GM10266 (cell line): ENCODE measurements at regions not wholly inside any gene's neighbourhood (a gene's known extent, or its start where the extent isn't known, plus 50 kb on each side); places are given as distances from the start of the nearest gene placed in this dataset.

Experiments
- DNase-seq: peaks from one replicate; pipeline ENCODE4 v3.0.0; 2012; ENCODE audit errors: extremely low spot score
- TF ChIP-seq, protein P1 (sequence below): IDR thresholded peaks from 2 replicates; pipeline ENCODE4 v1.5.1; 2012; ENCODE audit warnings: mild to moderate bottlenecking, low read depth; ENCODE audit not compliant: control insufficient read depth, insufficient read depth; ENCODE audit errors: missing control alignments

GRCh38 chr17:51516924-51517323 is 256.6 kb downstream of the UTP18 start:
- DNase-seq, result no peak
- TF ChIP-seq, protein P1, sequence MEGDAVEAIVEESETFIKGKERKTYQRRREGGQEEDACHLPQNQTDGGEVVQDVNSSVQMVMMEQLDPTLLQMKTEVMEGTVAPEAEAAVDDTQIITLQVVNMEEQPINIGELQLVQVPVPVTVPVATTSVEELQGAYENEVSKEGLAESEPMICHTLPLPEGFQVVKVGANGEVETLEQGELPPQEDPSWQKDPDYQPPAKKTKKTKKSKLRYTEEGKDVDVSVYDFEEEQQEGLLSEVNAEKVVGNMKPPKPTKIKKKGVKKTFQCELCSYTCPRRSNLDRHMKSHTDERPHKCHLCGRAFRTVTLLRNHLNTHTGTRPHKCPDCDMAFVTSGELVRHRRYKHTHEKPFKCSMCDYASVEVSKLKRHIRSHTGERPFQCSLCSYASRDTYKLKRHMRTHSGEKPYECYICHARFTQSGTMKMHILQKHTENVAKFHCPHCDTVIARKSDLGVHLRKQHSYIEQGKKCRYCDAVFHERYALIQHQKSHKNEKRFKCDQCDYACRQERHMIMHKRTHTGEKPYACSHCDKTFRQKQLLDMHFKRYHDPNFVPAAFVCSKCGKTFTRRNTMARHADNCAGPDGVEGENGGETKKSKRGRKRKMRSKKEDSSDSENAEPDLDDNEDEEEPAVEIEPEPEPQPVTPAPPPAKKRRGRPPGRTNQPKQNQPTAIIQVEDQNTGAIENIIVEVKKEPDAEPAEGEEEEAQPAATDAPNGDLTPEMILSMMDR, result no peak

DNA sequence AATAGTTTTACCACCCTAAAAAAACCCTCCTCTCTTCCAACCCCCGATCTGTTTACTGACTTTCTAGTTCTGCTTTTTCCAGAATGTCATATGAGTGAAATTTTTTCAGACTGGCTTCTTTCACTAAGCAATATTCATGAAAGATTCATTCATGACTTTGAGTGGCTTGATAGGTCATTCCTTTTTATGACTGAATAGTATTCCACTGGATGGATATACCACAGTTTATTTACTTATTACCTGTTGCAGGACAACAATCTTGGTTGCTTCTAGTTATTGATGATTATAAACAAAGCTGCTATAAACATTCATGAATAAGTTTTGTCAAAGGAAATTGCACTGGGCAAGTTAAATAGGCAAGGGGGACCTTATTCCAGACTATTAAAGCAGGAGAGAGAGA is 264.2 kb downstream of the UTP18 start:
- DNase-seq, result no peak
- TF ChIP-seq, protein P1, result no peak

DNA sequence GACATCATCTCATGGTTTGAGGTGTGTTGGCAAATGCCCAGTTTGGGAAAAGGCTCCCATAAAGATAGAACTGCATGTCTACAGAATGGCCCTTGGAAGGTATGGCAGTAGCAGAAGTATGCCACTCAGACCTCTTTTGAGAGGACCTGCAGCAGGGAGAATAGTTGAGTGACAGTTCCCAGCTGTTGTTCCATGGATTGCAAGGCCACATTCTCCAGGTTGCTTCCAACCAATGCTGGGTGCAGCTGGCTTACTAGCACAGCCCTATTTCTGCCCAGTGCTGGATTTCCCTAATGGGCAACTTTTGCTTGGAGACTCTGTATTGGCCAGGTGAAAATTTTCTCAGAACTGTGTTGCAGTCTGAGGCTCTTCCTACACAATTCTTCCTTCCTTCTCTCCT is 266.2 kb downstream of the UTP18 start:
- no peak for DNase-seq
- TF ChIP-seq, protein P1, result no peak

GRCh38 chr17:51527225-51527982 is 267.1 kb downstream of the UTP18 start:
- TF ChIP-seq, protein P1, result no peak
- no peak for DNase-seq

DNA sequence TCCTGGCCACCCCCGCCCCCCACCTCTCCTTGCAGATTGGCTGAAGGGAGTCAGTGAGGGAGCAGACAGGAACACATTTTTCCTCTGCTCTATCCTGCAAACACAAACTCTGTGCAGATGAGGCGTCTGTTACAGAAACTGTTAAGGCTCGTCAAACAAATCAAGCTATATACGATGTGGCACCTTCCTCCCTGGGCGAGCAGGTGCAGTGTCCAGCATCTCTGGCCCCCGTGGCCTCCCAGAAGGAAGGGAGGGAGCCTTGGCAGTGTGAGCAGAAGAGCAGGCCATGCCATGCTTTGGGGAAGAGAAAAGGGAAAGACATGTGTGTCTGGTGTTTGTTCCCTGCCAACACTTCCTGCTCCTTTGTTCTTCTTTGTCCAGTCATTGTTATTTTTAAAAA is 267.8 kb downstream of the UTP18 start:
- TF ChIP-seq, protein P1, result no peak
- no peak for DNase-seq

GRCh38 chr17:51533219-51533618 is 272.9 kb downstream of the UTP18 start:
- no peak for DNase-seq
- TF ChIP-seq, protein P1, result no peak

DNA sequence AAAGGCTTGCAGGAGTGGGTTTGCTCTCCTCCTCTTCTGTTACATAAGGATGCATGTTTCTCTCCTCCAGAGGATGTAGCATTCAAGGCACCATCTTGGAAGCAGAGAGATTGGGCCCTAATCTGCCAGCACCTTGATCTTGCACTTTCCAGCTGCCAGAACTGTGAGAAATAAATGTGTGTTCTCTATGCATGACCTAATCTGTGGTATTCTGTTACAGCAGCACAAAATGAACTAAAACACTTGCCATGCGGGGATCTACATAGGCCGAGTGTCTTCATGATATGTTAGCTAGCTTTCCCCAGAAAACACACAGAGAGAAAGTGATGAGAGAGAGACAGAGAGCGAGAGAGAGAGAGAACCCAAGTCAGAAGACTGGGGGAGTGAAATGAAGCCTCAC is 273.5 kb downstream of the UTP18 start:
- TF ChIP-seq, protein P1, result no peak
- no peak for DNase-seq
